ENCODE measurements at regions not wholly inside any gene's neighbourhood (a gene's known extent, or its start where the extent isn't known, plus 50 kb on each side); places are given as distances from the start of the nearest gene placed in this dataset.

GRCh38 chr13:82341116-82341515 lies 1541.2 kb downstream of the SLITRK1 start:
- no peak overlapping the region for H3K27ac ChIP-seq
- no peaks in the 10 kb centered on the region for H3K27me3 ChIP-seq
- H3K4me3 ChIP-seq: no peak overlapping the region
- H3K4me1 ChIP-seq: no peaks in the 10 kb centered on the region
- no peaks in the 10 kb centered on the region for H3K36me3 ChIP-seq
- no peaks in the 10 kb centered on the region for H3K9me3 ChIP-seq
- no peak for DNase-seq (ENCODE audit: low spot score)
- no peak for TF ChIP-seq CTCF (IDR thresholded peaks at IDR 0.05)

- Histone ChIP-seq H3K4me3 (no peak overlapping the region), H3K27me3 (no peaks in the 10 kb centered on the region), H3K36me3 (no peaks in the 10 kb centered on the region), H3K27ac (no peak overlapping the region), H3K4me1 (no peaks in the 10 kb centered on the region), H3K9me3 (no peaks in the 10 kb centered on the region)
- TF ChIP-seq CTCF (IDR thresholded peaks at IDR 0.05): peak in 1 of 2 donors; percentile 35
- no peak for DNase-seq (ENCODE audit: low spot score)
These were observed 1551.8 kb downstream of the SLITRK1 start for GRCh38 chr13:82330499-82330898.

- Histone ChIP-seq H3K36me3 (no peaks in the 10 kb centered on the region), H3K27ac (no peak overlapping the region), H3K4me1 (no peaks in the 10 kb centered on the region), H3K4me3 (no peak overlapping the region), H3K9me3 (no peaks in the 10 kb centered on the region), H3K27me3 (no peaks in the 10 kb centered on the region)
- no peak for TF ChIP-seq CTCF (IDR thresholded peaks at IDR 0.05)
- DNase-seq (ENCODE audit: low spot score): no peak
These were observed 1559.2 kb downstream of the SLITRK1 start for GRCh38 chr13:82323101-82323500.

GRCh38 chr13:82305588-82305987 lies 1576.7 kb downstream of the SLITRK1 start:
- no peak overlapping the region for H3K27ac ChIP-seq
- no peaks in the 10 kb centered on the region for H3K36me3 ChIP-seq
- no peaks in the 10 kb centered on the region for H3K4me1 ChIP-seq
- H3K4me3 ChIP-seq: no peak overlapping the region
- H3K9me3 ChIP-seq: no peaks in the 10 kb centered on the region
- TF ChIP-seq CTCF (IDR thresholded peaks at IDR 0.05): no peak
- no peaks in the 10 kb centered on the region for H3K27me3 ChIP-seq
- DNase-seq (ENCODE audit: low spot score): no peak

- no peaks in the 10 kb centered on the region for H3K9me3 ChIP-seq
- H3K36me3 ChIP-seq: no peaks in the 10 kb centered on the region
- H3K27me3 ChIP-seq: no peaks in the 10 kb centered on the region
- H3K27ac ChIP-seq: no peak overlapping the region
- no peak for DNase-seq (ENCODE audit: low spot score)
- H3K4me3 ChIP-seq: no peak overlapping the region
- TF ChIP-seq CTCF (IDR thresholded peaks at IDR 0.05): no peak
- no peaks in the 10 kb centered on the region for H3K4me1 ChIP-seq
These were observed 1584.2 kb downstream of the SLITRK1 start for GRCh38 chr13:82298106-82298505.

- H3K9me3 ChIP-seq: no peaks in the 10 kb centered on the region
- TF ChIP-seq CTCF (IDR thresholded peaks at IDR 0.05): no peak
- H3K4me3 ChIP-seq: no peak overlapping the region
- H3K27ac ChIP-seq: no peak overlapping the region
- no peaks in the 10 kb centered on the region for H3K27me3 ChIP-seq
- no peaks in the 10 kb centered on the region for H3K4me1 ChIP-seq
- no peaks in the 10 kb centered on the region for H3K36me3 ChIP-seq
- DNase-seq (ENCODE audit: low spot score): no peak
These were observed 1588.0 kb downstream of the SLITRK1 start for GRCh38 chr13:82294226-82294625.
